HepG2 (cell line): ENCODE measurements at regions not wholly inside any gene's neighbourhood (a gene's known extent, or its start where the extent isn't known, plus 50 kb on each side); places are given as distances from the start of the nearest gene placed in this dataset.

Source experiments
- ATAC-seq: fragments of 200-7000 bp; cut with Tn5 transposase; 3 replicates; pipeline ENCODE4 v1.9.1; 2020; ENCODE audit warnings: mild to moderate bottlenecking, moderate library complexity
- BruUV-seq: library from RNA; stranded (reverse); fragments of 400-500 nt; replicated peaks from 2 replicates; lab custom pipeline; 2021; lab: Mats Ljungman, UMichigan
- CTCF ChIA-PET: fragments of 300-600 bp; formaldehyde crosslinking; extraction: SDS; loops from one replicate; lab custom pipeline; 2021; ENCODE audit warnings: low total read pairs, inconsistent platforms, low intra/inter-chr PET ratio; lab: Yijun Ruan, JAX
- POLR2A ChIA-PET: fragments of 350-600 bp; sonication (Branson Sonifier 250); formaldehyde crosslinking; loops from one replicate; lab custom pipeline; 2020; ENCODE audit warnings: antibody characterized with exemption, inconsistent platforms; lab: Yijun Ruan, JAX
- DNase-seq: peaks from one replicate; pipeline ENCODE4 v3.0.0-alpha.2; 2015; ENCODE audit warnings: low spot score
- FAIRE-seq: peaks from 3 replicates; lab custom pipeline; 2011; peaks lifted over from hg19 to GRCh38; lab: Jason Lieb, UNC
- H2AFZ ChIP-seq: one replicate; pipeline ENCODE4 v1.6.1; 2011; ENCODE audit warnings: low read length, inconsistent platforms
- H3K27ac ChIP-seq: fragments of 300-600 bp; 3 replicates; pipeline ENCODE4 v1.8.0; 2011; ENCODE audit warnings: mixed run types, mild to moderate bottlenecking, mixed read lengths, low read length, inconsistent platforms; ENCODE audit not compliant: insufficient read depth; ENCODE audit errors: extremely low read length
- H3K27me3 ChIP-seq, 2 experiments: fragments of 200-600 bp in 1 of 2; 2 replicates in 1 of 2; 3 replicates in 1 of 2; pipeline versions ENCODE4 v1.6.0 to v1.8.0; 2011; ENCODE audit warnings: low read length in 2 of 2, mild to moderate bottlenecking in 2 of 2, moderate library complexity in 2 of 2, inconsistent platforms in 1 of 2; ENCODE audit not compliant: insufficient read depth in 2 of 2, control insufficient read depth in 1 of 2
- H3K36me3 ChIP-seq, 2 experiments: fragments of 200-600 bp in 1 of 2; replicated peaks in 1 of 2; 2 replicates in 1 of 2; 3 replicates in 1 of 2; pipeline versions ENCODE4 v1.5.1 to v1.8.0; 2011; ENCODE audit warnings: low read length in 2 of 2, inconsistent platforms in 1 of 2; ENCODE audit not compliant: insufficient read depth in 2 of 2, control insufficient read depth in 1 of 2
- H3K4me1 ChIP-seq: 2 replicates; pipeline ENCODE4 v1.5.1; 2012; ENCODE audit warnings: low read length, inconsistent platforms; ENCODE audit not compliant: insufficient read depth
- H3K4me2 ChIP-seq: 2 replicates; pipeline ENCODE4 v1.6.0; 2011; ENCODE audit warnings: low read depth, low read length, inconsistent platforms
- H3K4me3 ChIP-seq, 3 experiments: fragments of 200-600 bp in 1 of 3; sonication (generic), shearing (Covaris generic) in 1 of 3; replicated peaks in 1 of 3; 2 replicates each; pipeline ENCODE4 v1.5.1; 2011 to 2016; ENCODE audit warnings: low read length in 3 of 3, inconsistent platforms in 2 of 3, low read depth in 2 of 3, mild to moderate bottlenecking in 2 of 3, control low read depth in 1 of 3, mixed read lengths in 1 of 3; ENCODE audit not compliant: insufficient read depth in 1 of 3
- H3K79me2 ChIP-seq: one replicate; pipeline ENCODE4 v1.6.1; 2011; ENCODE audit warnings: low read length, inconsistent platforms; ENCODE audit not compliant: insufficient read depth
- H3K9ac ChIP-seq: 2 replicates; pipeline ENCODE4 v1.6.0; 2011; ENCODE audit warnings: mild to moderate bottlenecking, low read depth, low read length, inconsistent platforms; ENCODE audit not compliant: insufficient read depth
- H3K9me3 ChIP-seq: 2 replicates; pipeline ENCODE4 v1.5.1; 2012; ENCODE audit warnings: mild to moderate bottlenecking, low read length
- H4K20me1 ChIP-seq: 2 replicates; pipeline ENCODE4 v1.6.0; 2011; ENCODE audit warnings: inconsistent platforms, mild to moderate bottlenecking, low read length, moderate library complexity; ENCODE audit not compliant: insufficient read depth
- ARNT ChIP-seq: fragments of 450-650 bp; IDR thresholded peaks from 2 replicates; pipeline ENCODE4 v1.6.1; 2017
- CSRNP2 ChIP-seq: sonication (generic); formaldehyde crosslinking; conservative IDR thresholded peaks from 2 replicates; pipeline ENCODE4 v1.8.0; 2022; ENCODE audit warnings: low read depth, missing genetic modification reagents
- HOXA5 ChIP-seq: sonication (generic); formaldehyde crosslinking; IDR thresholded peaks from 2 replicates; pipeline ENCODE4 v1.4.0; 2020; ENCODE audit warnings: missing genetic modification reagents
- MLLT10 ChIP-seq: sonication (generic); formaldehyde crosslinking; IDR thresholded peaks from 2 replicates; pipeline ENCODE4 v1.4.0; 2020; ENCODE audit warnings: missing genetic modification reagents
- NR2F2 ChIP-seq: IDR thresholded peaks from 2 replicates; pipeline ENCODE4 v1.6.1; 2012; ENCODE audit warnings: low read depth, inconsistent platforms, borderline replicate concordance
- POGZ ChIP-seq: sonication (generic); formaldehyde crosslinking; IDR thresholded peaks from 2 replicates; pipeline ENCODE4 v1.4.0; 2020; ENCODE audit warnings: mild to moderate bottlenecking, missing genetic modification reagents
- PRDM4 ChIP-seq: sonication (generic); formaldehyde crosslinking; IDR thresholded peaks from 2 replicates; pipeline ENCODE4 v1.9.0; 2021; ENCODE audit warnings: missing genetic modification reagents, borderline replicate concordance
- SMARCC2 ChIP-seq: fragments of 450-650 bp; IDR thresholded peaks from 2 replicates; pipeline ENCODE4 v1.6.1; 2017; ENCODE audit warnings: antibody characterized with exemption, mild to moderate bottlenecking
- TBX2 ChIP-seq: sonication (generic); formaldehyde crosslinking; IDR thresholded peaks from 2 replicates; pipeline ENCODE4 v1.5.0; 2020; ENCODE audit warnings: missing genetic modification reagents, mild to moderate bottlenecking, borderline replicate concordance
- TMF1 ChIP-seq: sonication (generic); formaldehyde crosslinking; IDR thresholded peaks from 2 replicates; pipeline ENCODE4 v1.8.1; 2022; ENCODE audit warnings: low read depth, missing genetic modification reagents
- ZNF12 ChIP-seq: sonication (generic); formaldehyde crosslinking; IDR thresholded peaks from 2 replicates; pipeline ENCODE4 v1.5.0; 2020; ENCODE audit warnings: missing genetic modification reagents
- ZNF382 ChIP-seq: sonication (generic); formaldehyde crosslinking; IDR thresholded peaks from 2 replicates; pipeline ENCODE4 v1.5.0; 2020; ENCODE audit warnings: missing genetic modification reagents, mild to moderate bottlenecking, borderline replicate concordance
- ZNF546 ChIP-seq: sonication (generic); formaldehyde crosslinking; conservative IDR thresholded peaks from 2 replicates; pipeline ENCODE4 v1.8.1; 2023; ENCODE audit warnings: mild to moderate bottlenecking, missing genetic modification reagents
- ZNF598 ChIP-seq: sonication (generic); formaldehyde crosslinking; IDR thresholded peaks from 2 replicates; pipeline ENCODE4 v1.5.1; 2020; ENCODE audit warnings: mild to moderate bottlenecking, missing genetic modification reagents, borderline replicate concordance
- ZNF672 ChIP-seq: sonication (generic); formaldehyde crosslinking; IDR thresholded peaks from 2 replicates; pipeline ENCODE4 v1.8.1; 2022; ENCODE audit warnings: missing genetic modification reagents
- ZNF710 ChIP-seq: sonication (generic); formaldehyde crosslinking; IDR thresholded peaks from 2 replicates; pipeline ENCODE4 v1.5.0; 2020; ENCODE audit warnings: mild to moderate bottlenecking, missing genetic modification reagents, borderline replicate concordance
- WGBS: methylation state at CpG from one replicate; pipeline ENCODE4 v1.1.6; 2017; ENCODE audit warnings: low lambda C conversion rate; 5-methylcytosine and 5-hydroxymethylcytosine counted together
- in situ Hi-C: cut with HindIII; loops from 2 replicates; pipeline ENCODE4 v1.10.0; 2017; ENCODE audit warnings: low pct_unique_long_range_greater_than_20kb; ENCODE audit not compliant: extremely low pct_ligation_motif_present
- intact Hi-C: fragments of 100-400 bp; cut with micrococcal nuclease; formaldehyde crosslinking; loops from one replicate; pipeline ENCODE4 v1.10.0; 2022; ENCODE audit not compliant: unreplicated experiment

GRCh38 chr3:147872568-147872967 is 463.4 kb downstream of the ZIC1 start:
- no peak overlapping the region for H3K4me2 ChIP-seq
- no peak for ATAC-seq
- H3K4me1 ChIP-seq: no peaks in the 10 kb centered on the region
- no peak overlapping the region for H3K27ac ChIP-seq
- ChIA-PET POLR2A (no interaction called here), CTCF (no interaction called here)
- no peaks in the 10 kb centered on the region for H4K20me1 ChIP-seq
- H3K9me3 ChIP-seq: peaks cover 26% of the 10 kb centered on the region
- no peak for DNase-seq
- H3K4me3 ChIP-seq: no peak overlapping the region
- H3K27me3 ChIP-seq: no peaks in the 10 kb centered on the region
- no peak for TF ChIP-seq ZNF546
- TF ChIP-seq ZNF710: no peak
- in situ Hi-C loops (no loop called here), intact Hi-C loops (no loop called here)
- no peaks in the 10 kb centered on the region for H3K79me2 ChIP-seq
- WGBS: 7% methylated on average over 4 of the region's 4 CpGs
- no TSS peak for BruUV-seq
- H3K36me3 ChIP-seq: no peaks in the 10 kb centered on the region
- no peak for FAIRE-seq
- H2AFZ ChIP-seq: no peak overlapping the region
- no peak overlapping the region for H3K9ac ChIP-seq

GRCh38 chr3:147875498-147875897 is 466.3 kb downstream of the ZIC1 start:
- H3K4me2 ChIP-seq: no peak overlapping the region
- no peaks in the 10 kb centered on the region for H3K27me3 ChIP-seq
- ChIA-PET CTCF (no interaction called here), POLR2A (no interaction called here)
- peaks cover 40% of the 10 kb centered on the region for H3K9me3 ChIP-seq
- no peaks in the 10 kb centered on the region for H4K20me1 ChIP-seq
- ATAC-seq (no peak), DNase-seq (no peak), FAIRE-seq (no peak)
- no peaks in the 10 kb centered on the region for H3K36me3 ChIP-seq
- no TSS peak for BruUV-seq
- H3K4me1 ChIP-seq: no peaks in the 10 kb centered on the region
- no peak overlapping the region for H3K9ac ChIP-seq
- in situ Hi-C loops: no loop called here
- no peak overlapping the region for H3K4me3 ChIP-seq
- H3K79me2 ChIP-seq: no peaks in the 10 kb centered on the region
- H2AFZ ChIP-seq: no peak overlapping the region
- WGBS: 0% methylated on average over 2 of the region's 2 CpGs
- intact Hi-C loops: no loop called here
- no peak overlapping the region for H3K27ac ChIP-seq
- TF ChIP-seq CSRNP2 (CRISPR knock-in tag) (no peak), HOXA5 (CRISPR knock-in tag) (no peak), POGZ (CRISPR knock-in tag) (no peak), TBX2 (CRISPR knock-in tag) (no peak), ARNT (no peak), ZNF12 (CRISPR knock-in tag) (no peak), NR2F2 (no peak), SMARCC2 (no peak), TMF1 (CRISPR knock-in tag) (no peak), ZNF382 (CRISPR knock-in tag) (no peak), ZNF598 (no peak), MLLT10 (no peak), PRDM4 (CRISPR knock-in tag) (no peak), ZNF672 (CRISPR knock-in tag) (no peak)
